HepG2 (cell line): ENCODE measurements at regions not wholly inside any gene's neighbourhood (a gene's known extent, or its start where the extent isn't known, plus 50 kb on each side); places are given as distances from the start of the nearest gene placed in this dataset.

ENCODE experiments used
- ZNF775 ChIP-seq: sonication (generic); formaldehyde crosslinking; IDR thresholded peaks from 2 replicates; pipeline ENCODE4 v1.4.0; 2020; ENCODE audit warnings: missing genetic modification reagents, mild to moderate bottlenecking, moderate library complexity, borderline replicate concordance
- TF ChIP-seq, protein P1 (sequence below): sonication (generic); formaldehyde crosslinking; IDR thresholded peaks from 2 replicates; pipeline ENCODE4 v1.9.0; 2021; ENCODE audit warnings: mild to moderate bottlenecking, missing genetic modification reagents

GRCh38 chr7:25775570-25775969 lies 376.4 kb upstream of the NFE2L3 start:
- TF ChIP-seq, protein P1, sequence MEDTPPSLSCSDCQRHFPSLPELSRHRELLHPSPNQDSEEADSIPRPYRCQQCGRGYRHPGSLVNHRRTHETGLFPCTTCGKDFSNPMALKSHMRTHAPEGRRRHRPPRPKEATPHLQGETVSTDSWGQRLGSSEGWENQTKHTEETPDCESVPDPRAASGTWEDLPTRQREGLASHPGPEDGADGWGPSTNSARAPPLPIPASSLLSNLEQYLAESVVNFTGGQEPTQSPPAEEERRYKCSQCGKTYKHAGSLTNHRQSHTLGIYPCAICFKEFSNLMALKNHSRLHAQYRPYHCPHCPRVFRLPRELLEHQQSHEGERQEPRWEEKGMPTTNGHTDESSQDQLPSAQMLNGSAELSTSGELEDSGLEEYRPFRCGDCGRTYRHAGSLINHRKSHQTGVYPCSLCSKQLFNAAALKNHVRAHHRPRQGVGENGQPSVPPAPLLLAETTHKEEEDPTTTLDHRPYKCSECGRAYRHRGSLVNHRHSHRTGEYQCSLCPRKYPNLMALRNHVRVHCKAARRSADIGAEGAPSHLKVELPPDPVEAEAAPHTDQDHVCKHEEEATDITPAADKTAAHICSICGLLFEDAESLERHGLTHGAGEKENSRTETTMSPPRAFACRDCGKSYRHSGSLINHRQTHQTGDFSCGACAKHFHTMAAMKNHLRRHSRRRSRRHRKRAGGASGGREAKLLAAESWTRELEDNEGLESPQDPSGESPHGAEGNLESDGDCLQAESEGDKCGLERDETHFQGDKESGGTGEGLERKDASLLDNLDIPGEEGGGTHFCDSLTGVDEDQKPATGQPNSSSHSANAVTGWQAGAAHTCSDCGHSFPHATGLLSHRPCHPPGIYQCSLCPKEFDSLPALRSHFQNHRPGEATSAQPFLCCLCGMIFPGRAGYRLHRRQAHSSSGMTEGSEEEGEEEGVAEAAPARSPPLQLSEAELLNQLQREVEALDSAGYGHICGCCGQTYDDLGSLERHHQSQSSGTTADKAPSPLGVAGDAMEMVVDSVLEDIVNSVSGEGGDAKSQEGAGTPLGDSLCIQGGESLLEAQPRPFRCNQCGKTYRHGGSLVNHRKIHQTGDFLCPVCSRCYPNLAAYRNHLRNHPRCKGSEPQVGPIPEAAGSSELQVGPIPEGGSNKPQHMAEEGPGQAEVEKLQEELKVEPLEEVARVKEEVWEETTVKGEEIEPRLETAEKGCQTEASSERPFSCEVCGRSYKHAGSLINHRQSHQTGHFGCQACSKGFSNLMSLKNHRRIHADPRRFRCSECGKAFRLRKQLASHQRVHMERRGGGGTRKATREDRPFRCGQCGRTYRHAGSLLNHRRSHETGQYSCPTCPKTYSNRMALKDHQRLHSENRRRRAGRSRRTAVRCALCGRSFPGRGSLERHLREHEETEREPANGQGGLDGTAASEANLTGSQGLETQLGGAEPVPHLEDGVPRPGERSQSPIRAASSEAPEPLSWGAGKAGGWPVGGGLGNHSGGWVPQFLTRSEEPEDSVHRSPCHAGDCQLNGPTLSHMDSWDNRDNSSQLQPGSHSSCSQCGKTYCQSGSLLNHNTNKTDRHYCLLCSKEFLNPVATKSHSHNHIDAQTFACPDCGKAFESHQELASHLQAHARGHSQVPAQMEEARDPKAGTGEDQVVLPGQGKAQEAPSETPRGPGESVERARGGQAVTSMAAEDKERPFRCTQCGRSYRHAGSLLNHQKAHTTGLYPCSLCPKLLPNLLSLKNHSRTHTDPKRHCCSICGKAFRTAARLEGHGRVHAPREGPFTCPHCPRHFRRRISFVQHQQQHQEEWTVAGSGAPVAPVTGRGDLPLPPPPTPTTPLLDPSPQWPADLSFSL = no peak
- no peak for TF ChIP-seq ZNF775 (CRISPR knock-in tag)
